HepG2 (cell line): ENCODE measurements at regions not wholly inside any gene's neighbourhood (a gene's known extent, or its start where the extent isn't known, plus 50 kb on each side); places are given as distances from the start of the nearest gene placed in this dataset.
"Not testable (repeated sequence)": the region's sequence is repeated elsewhere in the genome, so short reads cannot be mapped to it uniquely, and the experiment has no call there.

Source experiments
- ARNT ChIP-seq: fragments of 450-650 bp; IDR thresholded peaks from 2 replicates; pipeline ENCODE4 v1.6.1; 2017
- FOXK2 ChIP-seq: fragments of 450-650 bp; IDR thresholded peaks from 2 replicates; pipeline ENCODE4 v1.6.1; 2016
- MAF1 ChIP-seq: sonication (generic); formaldehyde crosslinking; IDR thresholded peaks from 2 replicates; pipeline ENCODE4 v1.5.0; 2020; ENCODE audit warnings: missing genetic modification reagents, borderline replicate concordance
- NCOR1 ChIP-seq: fragments of 200-600 bp; sonication (generic); IDR thresholded peaks from 2 replicates; pipeline ENCODE4 v1.7.0; 2017; ENCODE audit warnings: antibody characterized with exemption, low read length, borderline replicate concordance
- REST ChIP-seq, 2 experiments: IDR thresholded peaks; 2 replicates each; pipeline ENCODE4 v1.6.1; 2011 to 2012; ENCODE audit warnings: low read length in 2 of 2, borderline replicate concordance in 1 of 2, low read depth in 1 of 2, mild to moderate bottlenecking in 1 of 2, moderate library complexity in 1 of 2
- SMARCE1 ChIP-seq: fragments of 450-650 bp; IDR thresholded peaks from 2 replicates; pipeline ENCODE4 v1.6.1; 2017; ENCODE audit warnings: borderline replicate concordance
- SUZ12 ChIP-seq: fragments of 150-350 bp; IDR thresholded peaks from 2 replicates; pipeline ENCODE4 v1.6.1; 2014; ENCODE audit warnings: low read depth, low read length
- ZNF431 ChIP-seq: sonication (generic); formaldehyde crosslinking; IDR thresholded peaks from 2 replicates; pipeline ENCODE4 v1.9.0; 2022; ENCODE audit warnings: missing genetic modification reagents, low read depth, mild to moderate bottlenecking, borderline replicate concordance
- TF ChIP-seq, protein P1 (sequence below): sonication (generic); formaldehyde crosslinking; IDR thresholded peaks from 2 replicates; pipeline ENCODE4 v1.5.0; 2020; ENCODE audit warnings: mild to moderate bottlenecking, missing genetic modification reagents

GRCh38 chr7:16248556-16248955 is 172.8 kb downstream of the CRPPA start:
- TF ChIP-seq MAF1; FOXK2; NCOR1; SMARCE1; SUZ12; REST (IDR thresholded peaks at IDR 0.05; ENCODE audit: borderline replicate concordance in 1 of 2, low read depth in 1 of 2, low read length in 2 of 2); ZNF431 (CRISPR knock-in tag); ARNT: not testable (repeated sequence)
- TF ChIP-seq, protein P1, sequence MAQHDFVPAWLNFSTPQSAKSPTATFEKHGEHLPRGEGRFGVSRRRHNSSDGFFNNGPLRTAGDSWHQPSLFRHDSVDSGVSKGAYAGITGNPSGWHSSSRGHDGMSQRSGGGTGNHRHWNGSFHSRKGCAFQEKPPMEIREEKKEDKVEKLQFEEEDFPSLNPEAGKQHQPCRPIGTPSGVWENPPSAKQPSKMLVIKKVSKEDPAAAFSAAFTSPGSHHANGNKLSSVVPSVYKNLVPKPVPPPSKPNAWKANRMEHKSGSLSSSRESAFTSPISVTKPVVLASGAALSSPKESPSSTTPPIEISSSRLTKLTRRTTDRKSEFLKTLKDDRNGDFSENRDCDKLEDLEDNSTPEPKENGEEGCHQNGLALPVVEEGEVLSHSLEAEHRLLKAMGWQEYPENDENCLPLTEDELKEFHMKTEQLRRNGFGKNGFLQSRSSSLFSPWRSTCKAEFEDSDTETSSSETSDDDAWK (CRISPR knock-in tag) = not testable (repeated sequence)
